ENCODE measurements at regions not wholly inside any gene's neighbourhood (a gene's known extent, or its start where the extent isn't known, plus 50 kb on each side); places are given as distances from the start of the nearest gene placed in this dataset.

GRCh38 chr11:134949121-134950090 is 537.4 kb upstream of the B3GAT1 start:
- no peak for TF ChIP-seq CTCF (IDR thresholded peaks at IDR 0.05)
- no peak for TF ChIP-seq POLR2A (IDR thresholded peaks at IDR 0.05)

Measured in lower leg skin (tissue), 3 donors.